ENCODE measurements at regions not wholly inside any gene's neighbourhood (a gene's known extent, or its start where the extent isn't known, plus 50 kb on each side); places are given as distances from the start of the nearest gene placed in this dataset.

- Histone ChIP-seq H3K9ac (ENCODE audit: low read depth in 1 of 2, low read length in 2 of 2) (peak overlapping the region; percentile 37 to 74), H3K27ac (ENCODE audit: low read depth in 1 of 2, low read length in 2 of 2) (peak overlapping the region; percentile 23 to 84), H3K4me3 (ENCODE audit: low read depth in 1 of 3, low read length in 3 of 3) (peak overlapping the region; percentile 35 to 47 (median 44)), H3K27me3 (ENCODE audit: control insufficient read depth in 4 of 4, insufficient read depth in 4 of 4, low read length in 3 of 4) (no peaks in the 10 kb centered on the region), H3K9me3 (ENCODE audit: control insufficient read depth in 4 of 4, low read length in 3 of 4) (peaks cover 0 to 1% (median 0%) of the 10 kb centered on the region in 4 donors), H3K36me3 (ENCODE audit: control insufficient read depth in 4 of 4, insufficient read depth in 3 of 4, low read depth in 1 of 4, low read length in 3 of 4) (peaks cover 0 to 7% (median 2%) of the 10 kb centered on the region in 4 donors), H3K4me1 (ENCODE audit: control insufficient read depth in 4 of 4, insufficient read depth in 4 of 4, low read length in 3 of 4) (peaks cover 0 to 6% (median under 1%) of the 10 kb centered on the region in 4 donors)
- DNase-seq (ENCODE audit: low spot score) = peak; percentile 83
- 30% methylated on average over 36 of the region's 36 CpGs for WGBS
- TF ChIP-seq CTCF (IDR thresholded peaks at IDR 0.05; ENCODE audit: low read depth, low read length, missing input control) (no peak), ZBTB33 (IDR thresholded peaks at IDR 0.05) (peak; percentile 44), HNF4A (conservative IDR thresholded peaks at IDR 0.05) (peak in 1 of 2 donors; percentile 38), JUND (IDR thresholded peaks at IDR 0.05) (no peak), YY1 (IDR thresholded peaks at IDR 0.05) (peak; percentile 49), ATF3 (IDR thresholded peaks at IDR 0.05) (no peak), TAF1 (conservative IDR thresholded peaks at IDR 0.05) (peak; percentile 72), MAX (IDR thresholded peaks at IDR 0.05) (peak; percentile 8), RAD21 (IDR thresholded peaks at IDR 0.05) (peak in 1 of 2 donors; percentile 6), EGR1 (IDR thresholded peaks at IDR 0.05; ENCODE audit: low read depth in 2 of 2) (no peak), GABPA (IDR thresholded peaks at IDR 0.05 in 1 of 2, conservative IDR thresholded peaks at IDR 0.05 in 1 of 2) (peak in 1 of 2 donors; percentile 26), RXRA (IDR thresholded peaks at IDR 0.05) (peak in 1 of 2 donors; percentile 13), SP1 (IDR thresholded peaks at IDR 0.05) (peak; percentile 66), REST (IDR thresholded peaks at IDR 0.05) (peak; percentile 20)
These were observed 108.4 kb upstream of the PRSS16 start for GRCh38 chr6:27138837-27139755.
